AG08396 (cell line): ENCODE measurements at regions not wholly inside any gene's neighbourhood (a gene's known extent, or its start where the extent isn't known, plus 50 kb on each side); places are given as distances from the start of the nearest gene placed in this dataset.

Experiments used
- DNase-seq: peaks from one replicate; pipeline ENCODE4 v3.0.0; 2012; ENCODE audit warnings: low spot score, mixed read lengths

DNA sequence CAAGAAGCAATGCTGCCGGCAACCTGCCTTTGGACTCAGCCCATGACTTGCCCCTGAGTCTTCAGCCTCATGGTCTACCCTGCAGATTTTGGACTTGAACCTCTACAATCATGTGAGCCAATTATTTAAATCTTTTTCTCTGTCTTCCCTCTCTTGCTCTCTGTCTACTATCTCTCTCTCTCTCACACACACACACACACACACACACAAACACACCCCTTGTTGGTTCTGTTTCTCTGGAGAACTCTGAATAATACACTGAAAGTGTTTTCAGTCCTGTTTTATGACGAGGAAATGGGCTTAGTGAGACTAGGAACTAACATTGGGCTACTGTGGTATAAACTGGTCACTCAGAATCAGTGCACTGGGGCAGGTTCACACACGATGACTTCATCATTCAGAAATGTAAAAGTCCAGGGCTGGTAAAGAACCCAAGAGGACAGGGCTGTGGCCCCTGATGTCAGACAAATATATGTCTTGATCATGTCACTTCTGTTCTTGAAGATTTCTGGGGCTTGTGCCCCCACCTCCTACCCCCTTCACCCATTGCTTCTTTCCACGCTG lies 266.1 kb upstream of the SIX2 start:
- peak; percentile 43 for DNase-seq

DNA sequence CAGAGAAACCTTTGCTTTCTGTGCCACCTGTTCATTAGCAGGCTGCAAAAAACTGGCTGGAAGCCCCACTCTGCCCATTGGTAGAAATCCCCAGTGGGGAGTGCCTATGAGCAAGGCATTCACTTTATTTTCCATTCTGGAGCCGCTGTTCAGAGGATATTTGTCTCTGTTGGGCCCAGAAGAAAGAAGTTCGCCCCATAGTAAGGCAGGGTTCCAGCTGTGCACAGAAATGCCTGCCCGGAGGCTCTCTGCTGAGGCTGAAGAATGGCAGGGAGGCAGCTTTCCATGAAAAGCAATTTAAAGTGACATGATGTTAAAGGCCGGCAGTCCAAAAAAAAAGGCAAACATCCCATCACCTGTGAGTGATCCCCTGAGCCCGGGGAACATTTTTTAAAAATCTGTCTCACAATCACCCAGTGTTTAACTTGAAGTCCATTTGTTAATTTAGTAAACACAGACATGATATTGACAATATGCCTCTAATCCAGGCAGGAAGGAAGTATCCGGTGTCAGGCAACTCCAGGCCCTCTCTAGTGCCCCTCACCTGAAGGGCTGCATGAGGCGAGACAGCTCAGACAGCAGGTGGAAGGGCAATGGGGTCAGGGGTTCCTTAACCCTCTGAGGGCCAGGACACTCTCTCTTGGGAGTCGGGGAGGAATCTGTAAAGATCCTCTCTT lies 265.1 kb upstream of the SIX2 start:
- no peak for DNase-seq

DNA sequence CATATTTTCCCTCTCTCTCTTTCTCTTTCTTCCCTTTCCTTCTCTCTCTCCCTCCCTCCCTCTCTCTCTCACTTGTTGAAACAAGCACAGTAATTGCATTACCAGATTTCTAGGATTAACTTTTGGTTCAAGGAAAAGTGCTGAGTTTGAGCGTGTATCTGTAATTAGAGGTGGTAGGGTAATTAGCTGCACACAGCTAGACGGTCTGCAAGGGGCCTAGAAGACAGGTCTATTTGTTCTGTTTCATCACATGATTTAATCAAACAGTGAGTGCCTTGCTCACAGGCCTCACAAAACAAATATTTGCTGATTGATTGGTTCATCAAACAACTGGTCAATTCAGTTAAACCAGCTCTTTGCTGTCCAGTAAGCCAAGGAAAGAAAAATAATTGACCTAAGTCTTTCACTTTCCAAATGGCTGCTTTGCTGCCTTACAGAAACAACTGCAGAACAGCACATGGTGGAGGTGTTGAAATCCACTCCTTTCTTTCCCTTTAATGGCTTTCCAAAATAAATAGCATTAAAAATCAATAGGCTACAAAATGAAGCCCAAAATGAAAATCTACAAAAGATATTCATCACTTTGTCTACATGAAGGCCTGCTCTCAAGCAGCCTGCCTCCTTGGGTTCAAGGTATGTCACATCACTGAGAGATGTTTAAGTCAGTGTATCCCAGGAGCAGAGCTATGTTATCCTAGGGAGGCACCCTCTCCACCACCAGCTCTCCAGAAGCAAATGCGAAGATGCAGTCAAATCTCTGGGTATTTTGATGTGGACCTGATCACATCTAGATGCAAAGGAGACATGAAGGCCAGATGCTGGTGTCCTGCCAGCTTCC lies 264.4 kb upstream of the SIX2 start:
- no peak for DNase-seq

DNA sequence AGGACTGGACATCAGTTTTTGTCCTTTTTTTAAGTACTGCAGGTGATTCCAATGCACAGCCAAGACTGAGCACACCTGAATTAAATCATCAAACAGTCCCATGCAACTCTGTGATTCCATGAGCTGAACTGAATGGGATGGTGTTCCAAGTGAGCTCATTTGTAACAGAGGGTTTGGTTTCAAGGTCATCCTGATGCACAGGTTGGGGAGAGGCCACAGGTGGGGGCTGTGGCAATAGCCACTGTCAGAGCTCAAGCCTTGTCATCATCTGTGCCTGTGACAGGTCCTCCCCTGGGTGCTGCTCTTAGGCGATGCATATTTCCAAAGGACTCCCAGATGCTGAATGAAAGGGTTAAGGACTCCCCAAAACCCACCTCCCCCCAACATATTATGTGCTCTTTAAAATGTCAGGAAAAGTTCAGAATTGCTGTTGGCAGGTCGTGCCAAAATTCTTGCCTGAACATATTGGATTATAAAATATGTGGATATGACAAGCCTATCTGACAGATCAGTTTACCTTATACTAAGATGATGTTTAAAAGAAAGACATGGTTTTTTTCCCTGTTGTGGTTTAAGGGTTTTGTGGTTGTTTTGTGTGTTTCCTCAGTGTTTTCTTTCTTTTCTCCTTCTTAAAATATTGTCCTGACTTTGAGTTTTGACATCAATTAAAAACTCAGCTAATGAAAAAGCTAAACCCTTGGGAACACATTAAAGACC lies 263.5 kb upstream of the SIX2 start:
- DNase-seq = no peak

DNA sequence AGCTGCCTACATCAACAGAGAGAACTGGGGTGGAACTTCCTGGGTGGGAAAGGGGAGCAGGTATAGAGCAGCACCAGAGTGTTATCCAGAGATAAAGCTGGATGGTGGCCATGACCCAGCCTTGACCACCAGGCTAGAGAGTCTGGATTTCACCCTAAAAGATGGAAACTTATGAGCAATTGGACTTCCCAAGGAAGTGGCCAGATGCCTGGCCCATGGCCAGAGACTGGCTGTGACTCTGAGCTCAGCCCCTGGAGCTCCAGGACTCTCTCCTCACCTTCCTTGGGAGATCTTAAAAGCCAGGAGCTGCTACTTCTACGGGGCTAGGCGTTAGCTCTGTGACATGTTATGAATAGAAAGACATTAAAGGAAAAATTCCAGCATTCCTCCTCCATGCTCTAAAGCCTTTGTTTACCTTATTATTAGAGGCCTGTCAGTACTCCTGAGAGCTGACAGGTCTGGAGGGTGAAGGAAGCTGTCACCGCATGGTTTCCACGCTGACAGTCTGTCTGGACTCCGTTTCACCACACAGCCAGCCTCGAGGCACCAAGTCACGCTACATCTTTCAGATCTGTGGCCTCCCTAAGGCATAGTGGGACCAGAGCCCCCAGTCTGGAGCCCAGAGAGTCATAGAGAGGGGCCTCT lies 260.0 kb upstream of the SIX2 start:
- no peak for DNase-seq

DNA sequence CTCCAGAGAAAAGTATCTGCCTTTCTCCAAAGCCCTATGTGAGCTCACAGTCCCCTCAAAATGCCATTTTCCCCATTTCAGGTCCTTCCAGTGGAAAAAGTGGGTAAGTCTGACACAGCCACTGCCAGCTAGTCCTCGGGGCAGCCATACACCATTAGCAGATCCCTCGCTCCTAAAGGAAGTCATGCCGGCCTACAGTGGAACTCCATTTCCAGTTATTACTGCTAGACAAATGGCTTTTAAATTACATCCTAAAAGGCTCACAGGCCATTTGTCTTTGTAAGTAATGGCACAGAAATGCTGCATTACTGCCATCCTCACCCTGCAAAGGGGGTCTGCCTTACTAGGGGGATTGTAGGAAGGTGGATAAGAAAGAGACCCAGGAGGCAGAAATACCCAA lies 259.4 kb upstream of the SIX2 start:
- DNase-seq = no peak

DNA sequence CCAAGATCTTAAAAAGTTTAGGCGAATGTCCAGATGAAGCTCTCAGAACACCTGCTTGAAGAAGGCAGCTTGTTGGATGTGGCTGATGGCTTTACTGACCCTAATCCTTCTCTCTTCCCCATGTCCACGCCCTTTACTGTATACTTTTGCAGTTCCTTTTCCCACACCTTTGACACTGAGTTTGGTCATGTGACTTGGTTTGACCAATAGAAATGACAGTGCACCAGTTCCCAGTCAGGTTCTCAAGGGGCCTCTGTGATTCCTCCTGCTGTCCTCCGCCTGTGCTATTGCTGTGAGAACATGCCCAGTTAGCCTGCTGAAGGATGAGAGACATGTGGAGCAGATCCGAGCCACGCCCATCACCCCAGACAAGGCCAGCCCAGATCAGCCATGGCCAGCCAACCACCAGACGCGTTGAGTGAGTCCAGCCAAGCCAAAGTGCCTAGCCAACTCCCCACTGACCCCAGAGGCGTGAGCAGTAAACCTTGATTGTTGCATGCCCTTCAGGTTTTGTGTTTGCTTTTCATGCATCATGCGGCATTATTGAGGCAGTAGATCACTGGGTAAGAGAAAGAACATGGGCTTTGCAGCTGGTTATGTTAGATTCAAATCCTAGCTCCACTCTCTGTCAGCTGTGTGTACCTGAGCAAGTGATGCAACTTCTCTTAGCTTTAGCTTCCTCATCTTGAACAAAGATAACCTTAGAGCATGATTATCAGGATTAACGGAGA lies 258.0 kb upstream of the SIX2 start:
- no peak for DNase-seq

DNA sequence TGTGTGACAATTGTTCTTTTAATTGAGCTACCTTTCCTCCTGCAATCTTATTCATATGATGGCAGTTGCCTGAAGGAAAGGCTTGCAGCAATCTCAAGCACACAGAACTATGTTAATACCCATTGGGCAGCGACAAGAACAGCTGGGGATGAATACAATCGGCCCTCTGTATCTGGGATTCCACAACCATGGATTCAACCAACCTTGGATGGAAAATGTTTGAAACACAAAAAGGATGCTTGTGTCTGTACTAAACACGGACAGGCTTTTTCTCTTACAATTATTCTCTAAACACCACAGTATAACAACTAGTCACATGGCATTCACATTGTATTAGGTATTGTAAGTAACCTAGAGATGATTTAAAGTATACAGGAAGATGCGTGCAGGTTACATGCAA lies 256.1 kb upstream of the SIX2 start:
- no peak for DNase-seq

DNA sequence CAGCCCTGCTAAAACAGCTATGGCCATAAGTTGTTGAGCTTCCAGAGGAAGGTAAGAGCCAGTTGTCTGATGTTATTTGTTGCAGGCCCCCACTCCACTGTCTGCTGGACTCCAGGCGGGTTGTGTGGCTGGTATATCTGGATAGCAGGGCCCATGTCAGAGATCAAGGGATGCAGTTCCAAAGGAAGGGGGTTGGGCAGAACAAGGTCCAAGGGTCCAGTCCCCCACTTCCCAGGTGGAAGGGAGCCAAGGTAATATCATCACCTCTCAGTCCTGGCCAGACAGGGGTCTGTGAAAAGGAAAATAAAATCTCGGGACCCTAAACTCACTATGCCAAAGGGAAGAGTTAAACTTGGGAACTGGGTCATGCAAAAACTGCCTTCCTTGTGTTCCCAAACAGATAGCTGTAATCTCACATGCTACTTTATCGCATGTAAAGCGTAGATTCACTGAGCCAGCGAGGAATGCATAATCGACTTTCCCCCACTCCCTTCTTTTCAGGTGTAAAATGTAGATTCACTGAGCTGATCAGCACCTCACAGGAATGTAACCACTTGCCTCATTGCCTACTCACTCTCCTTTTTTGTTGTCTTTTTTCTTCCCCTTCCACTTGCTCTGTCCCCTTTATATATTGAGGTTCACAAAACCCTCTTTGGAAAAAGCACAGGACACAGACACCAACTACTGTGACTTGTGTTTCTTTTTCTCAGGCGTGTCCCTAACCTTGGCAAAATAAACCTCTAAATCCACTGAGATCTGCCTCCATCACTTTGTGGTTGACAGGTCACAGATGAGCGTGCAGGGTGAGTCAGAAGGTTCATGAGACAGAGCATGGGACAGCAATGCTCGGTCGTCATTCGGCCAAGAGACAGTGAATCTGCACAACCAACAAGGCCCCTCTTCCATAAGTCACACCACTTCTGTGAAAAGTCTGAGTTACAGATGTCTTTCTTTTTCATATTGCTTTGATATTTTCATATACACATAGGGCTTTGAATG lies 255.3 kb upstream of the SIX2 start:
- no peak for DNase-seq

DNA sequence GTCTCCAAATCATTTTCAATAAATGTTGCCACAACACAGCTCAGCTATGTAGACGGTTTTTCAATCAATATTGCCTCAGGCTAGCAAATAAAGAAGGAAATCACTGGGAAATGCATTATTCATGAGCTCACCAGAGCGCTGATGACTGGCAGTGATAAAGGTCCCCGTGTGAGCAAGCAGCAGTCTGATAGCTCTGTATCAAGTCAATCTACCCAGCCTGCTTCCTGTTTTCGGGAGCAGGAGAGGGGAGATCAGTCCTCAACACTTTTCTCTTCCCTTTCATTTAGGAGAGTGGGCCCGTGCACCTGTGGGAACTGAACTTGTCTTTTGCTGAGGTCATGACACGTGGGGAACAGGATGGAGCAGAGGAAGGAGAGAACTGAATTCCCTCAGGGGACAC lies 253.9 kb upstream of the SIX2 start:
- no peak for DNase-seq

DNA sequence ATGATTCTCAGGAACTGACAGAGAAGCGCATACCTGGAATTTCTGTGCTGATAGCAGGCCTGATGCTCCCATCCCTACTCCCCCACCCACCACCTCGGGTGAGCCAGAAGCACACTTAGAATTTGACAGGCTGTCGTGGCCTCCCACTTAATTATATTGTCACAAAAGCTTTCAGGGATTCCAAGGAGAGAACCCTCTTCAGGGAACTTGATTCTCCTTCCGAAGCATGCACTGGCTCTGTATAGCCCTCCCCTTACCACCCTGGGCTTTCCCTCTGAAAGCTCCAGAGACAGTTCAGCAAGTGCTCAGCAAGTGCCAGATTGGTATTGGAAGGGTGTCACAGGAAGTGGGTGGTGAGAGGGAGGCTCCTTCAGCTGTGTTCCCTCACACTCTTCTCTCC lies 252.5 kb upstream of the SIX2 start:
- no peak for DNase-seq

DNA sequence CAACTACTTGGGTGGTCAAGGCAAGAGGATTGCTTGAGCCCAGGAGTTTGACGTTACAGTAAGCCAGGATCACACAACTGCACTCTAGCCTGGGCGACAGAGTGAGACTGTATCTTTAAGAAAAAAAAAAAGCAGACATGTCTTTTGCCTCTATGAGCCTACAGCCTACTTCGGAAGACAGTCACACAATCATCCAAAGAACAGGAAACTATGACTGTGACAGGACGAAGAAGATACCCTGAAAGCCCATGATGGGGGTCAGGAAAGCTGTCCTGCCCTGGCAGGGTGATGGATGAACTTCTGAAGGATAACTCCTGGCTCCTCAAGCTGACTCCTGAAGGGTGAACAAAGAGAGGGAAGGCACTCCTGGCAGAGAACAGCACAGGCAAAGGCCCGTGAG lies 251.7 kb upstream of the SIX2 start:
- no peak for DNase-seq

DNA sequence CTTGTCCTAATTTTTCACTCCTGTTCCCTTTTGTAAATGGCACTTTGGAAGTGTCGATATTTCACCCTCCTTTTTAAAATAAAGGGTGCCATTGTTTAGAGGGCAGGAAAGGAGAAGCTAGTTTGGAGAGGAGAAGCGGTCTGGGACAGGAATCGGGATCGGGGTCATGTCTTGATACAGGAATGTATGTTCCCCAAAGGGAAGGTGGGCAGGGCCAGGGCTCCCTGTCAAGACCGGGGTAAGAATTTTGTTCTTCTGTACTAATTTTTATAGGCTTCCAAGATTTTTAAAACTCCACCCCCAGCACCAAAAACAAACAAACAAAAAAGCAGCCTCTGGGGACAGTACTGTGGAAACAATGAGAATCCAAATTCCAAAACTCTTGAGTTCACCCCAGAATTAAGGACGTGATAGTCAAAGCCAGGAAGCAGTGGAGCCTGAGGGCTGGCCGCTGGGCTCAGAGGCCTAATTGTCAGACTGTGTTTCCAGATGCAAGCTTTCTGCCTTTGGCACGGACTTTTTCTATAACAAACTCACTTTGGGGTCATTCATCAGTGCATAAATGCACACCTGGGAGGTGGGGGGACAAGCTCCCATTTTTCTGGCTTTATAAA lies 250.4 kb upstream of the SIX2 start:
- DNase-seq = no peak

DNA sequence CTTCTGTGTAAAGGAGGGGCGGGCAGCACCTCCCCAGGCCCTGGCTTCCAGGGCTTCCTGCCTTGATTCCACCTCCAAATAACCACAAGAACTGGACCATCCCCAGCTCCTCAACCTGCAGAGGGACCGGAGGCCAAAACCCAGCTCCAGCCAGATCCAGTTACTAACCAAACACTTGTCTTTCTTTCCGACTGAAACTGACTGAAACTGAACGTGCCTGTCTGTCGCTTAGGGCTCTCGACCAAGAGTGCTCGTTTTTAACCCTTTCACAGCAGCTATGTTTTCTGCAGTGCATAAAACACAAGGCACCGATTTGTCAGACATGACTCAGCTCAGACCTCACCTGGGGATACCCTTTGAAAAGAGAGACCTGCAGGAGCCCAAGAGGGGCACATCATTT lies 249.9 kb upstream of the SIX2 start:
- no peak for DNase-seq

DNA sequence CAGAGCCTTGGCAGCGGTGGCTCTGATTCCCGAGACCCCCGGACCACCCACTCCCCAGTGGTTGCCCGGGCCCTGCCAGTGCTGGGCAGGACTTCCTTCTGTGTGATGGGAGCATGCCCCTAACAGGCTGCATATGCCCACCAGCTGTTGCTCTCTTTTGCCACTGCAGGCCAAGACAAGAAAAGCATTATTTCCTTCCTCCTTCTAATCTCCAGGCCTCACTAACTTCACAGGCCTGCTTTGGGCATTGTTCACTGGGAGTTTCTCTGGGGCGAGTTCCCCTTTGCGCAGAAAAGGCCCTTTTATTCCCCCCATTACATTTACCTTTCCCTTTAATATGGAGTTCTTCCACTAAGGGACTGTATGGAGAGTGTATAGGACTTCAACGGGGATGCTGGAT lies 249.1 kb upstream of the SIX2 start:
- no peak for DNase-seq

DNA sequence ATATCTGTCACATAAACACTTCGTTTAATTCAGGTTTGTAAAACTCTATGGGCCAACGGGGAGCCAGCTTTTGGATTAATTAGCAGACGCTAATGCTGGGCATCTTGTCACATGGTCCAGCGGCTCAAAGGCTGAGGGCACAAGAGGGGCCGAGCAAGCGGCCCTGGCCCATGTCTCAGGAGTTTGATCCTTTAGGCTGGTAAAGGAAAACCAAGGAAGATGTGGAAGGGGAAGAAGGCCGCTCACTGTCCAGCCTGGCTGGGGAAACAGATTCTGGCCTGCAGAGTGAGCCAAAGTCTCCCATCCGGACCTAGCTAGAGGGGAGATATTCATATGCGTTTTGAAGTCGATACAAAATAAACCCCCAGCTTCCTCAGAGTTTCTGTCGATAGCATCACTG lies 248.6 kb upstream of the SIX2 start:
- DNase-seq = no peak

DNA sequence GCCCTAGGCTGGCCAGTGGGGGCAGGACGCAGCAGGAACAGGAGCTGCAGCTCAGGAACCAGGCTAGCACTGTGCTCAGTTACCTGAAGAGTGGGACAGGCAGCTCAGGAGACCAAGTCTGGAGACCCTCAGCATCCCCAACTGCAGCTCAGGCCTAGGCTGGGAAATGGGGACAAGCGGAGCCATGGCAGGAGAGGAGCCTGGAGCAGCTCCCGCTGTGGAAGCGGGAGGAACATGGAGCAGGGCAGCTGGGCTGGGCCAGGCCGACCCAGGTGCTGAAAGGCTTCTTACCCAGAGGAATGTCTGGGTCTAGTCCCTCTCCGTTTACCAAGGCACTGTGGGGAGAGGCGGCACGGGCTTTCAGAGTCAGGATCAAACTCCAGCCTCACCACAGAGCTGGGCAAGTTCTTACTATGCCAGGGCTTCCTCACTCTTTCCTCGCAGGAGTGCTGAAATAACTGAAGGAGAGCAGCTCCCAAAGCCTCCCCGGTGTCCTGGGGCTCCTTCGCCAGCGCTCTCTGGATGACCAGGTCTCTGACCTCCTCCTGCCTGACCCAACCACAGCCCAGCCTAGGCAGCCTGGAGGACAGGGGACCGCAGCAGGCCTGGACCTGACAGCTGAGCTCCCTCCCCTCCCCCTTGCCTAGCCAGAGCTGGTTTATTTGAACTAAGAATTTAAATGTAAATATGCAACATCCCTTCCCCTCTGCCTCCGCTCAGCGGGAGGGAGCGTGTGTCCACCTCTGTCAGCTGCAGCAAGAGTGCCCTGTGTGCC lies 247.8 kb upstream of the SIX2 start:
- DNase-seq = no peak

DNA sequence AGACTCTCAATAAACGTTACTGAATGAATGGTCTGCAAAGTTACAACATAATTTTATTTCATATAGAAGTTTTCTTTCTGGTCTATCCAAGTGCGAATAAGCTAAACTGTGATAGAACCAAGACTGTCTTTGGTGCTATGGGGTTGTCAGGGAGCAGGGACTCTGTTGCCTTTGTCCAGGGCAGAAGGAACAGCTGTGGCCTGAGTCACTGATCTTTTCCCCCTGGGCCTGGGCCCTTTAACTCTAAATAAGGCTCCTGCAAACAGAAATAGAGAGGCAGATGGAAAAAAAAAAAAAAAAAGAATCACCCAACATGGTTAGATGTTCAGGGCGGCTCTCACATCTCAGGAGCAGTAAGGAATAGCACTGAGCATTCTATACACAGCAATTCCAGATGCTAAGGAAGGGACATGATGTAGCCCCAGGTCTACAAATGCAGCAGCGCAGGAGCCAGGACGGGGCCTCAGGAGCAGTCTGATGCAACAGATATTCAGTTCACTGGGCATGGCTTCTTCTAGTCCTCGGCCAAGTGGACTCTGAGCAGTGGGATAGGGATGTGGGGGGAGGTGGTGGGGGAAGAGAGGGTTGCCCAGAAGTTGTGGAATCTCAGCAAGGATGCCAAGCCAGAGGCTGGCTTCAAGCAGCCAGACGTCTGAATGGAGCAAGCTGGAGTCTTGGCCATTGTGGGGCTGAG lies 247.1 kb upstream of the SIX2 start:
- no peak for DNase-seq

DNA sequence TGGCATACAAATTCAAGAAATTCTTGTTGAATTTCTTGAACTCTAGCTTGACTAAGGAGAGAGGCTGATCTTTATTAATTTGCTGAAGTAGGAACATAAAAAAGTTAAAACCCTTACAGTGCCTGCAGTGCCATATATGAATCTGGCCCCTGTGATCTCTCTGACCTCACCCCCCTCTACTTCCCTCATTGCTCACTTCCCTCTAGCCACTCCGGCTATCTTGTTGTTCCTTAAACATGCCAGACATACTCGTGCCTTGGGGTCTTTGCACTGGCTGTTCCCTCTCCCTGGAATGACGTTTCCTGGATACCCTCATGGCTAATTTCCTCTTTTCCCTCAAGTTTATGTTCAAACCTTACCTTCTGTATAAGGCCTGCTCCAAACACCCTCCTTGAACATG lies 246.3 kb upstream of the SIX2 start:
- no peak for DNase-seq
